Karpas-422 (cell line): ENCODE measurements at regions not wholly inside any gene's neighbourhood (a gene's known extent, or its start where the extent isn't known, plus 50 kb on each side); places are given as distances from the start of the nearest gene placed in this dataset.

ENCODE experiments used
- DNase-seq: peaks from one replicate; pipeline ENCODE4 v3.0.0-alpha.2; 2015
- H2AFZ ChIP-seq: fragments of 200-600 bp; sonication (generic); 2 replicates; pipeline ENCODE4 v1.6.1; 2014; ENCODE audit warnings: antibody characterized with exemption, low read length, mixed read lengths
- H3K27ac ChIP-seq: fragments of 200-600 bp; sonication (generic); 2 replicates; pipeline ENCODE4 v1.5.1; 2014; ENCODE audit warnings: mild to moderate bottlenecking, low read length, moderate library complexity
- H3K27me3 ChIP-seq: fragments of 200-600 bp; sonication (generic); 2 replicates; pipeline ENCODE4 v1.6.1; 2014; ENCODE audit warnings: low read length, mixed read lengths
- H3K36me3 ChIP-seq: fragments of 200-600 bp; sonication (generic); 2 replicates; pipeline ENCODE4 v1.6.1; 2014; ENCODE audit warnings: low read length, mixed read lengths; ENCODE audit not compliant: insufficient read depth
- H3K4me1 ChIP-seq: fragments of 200-600 bp; sonication (generic); 2 replicates; pipeline ENCODE4 v1.6.1; 2014; ENCODE audit warnings: mild to moderate bottlenecking, low read length, mixed read lengths
- H3K4me2 ChIP-seq: fragments of 200-600 bp; sonication (generic); 2 replicates; pipeline ENCODE4 v1.6.1; 2014; ENCODE audit warnings: low read length, low read depth, mild to moderate bottlenecking; ENCODE audit not compliant: poor library complexity, severe bottlenecking
- H3K4me3 ChIP-seq: fragments of 200-600 bp; sonication (generic); 2 replicates; pipeline ENCODE4 v1.5.1; 2014; ENCODE audit warnings: mild to moderate bottlenecking, antibody characterized with exemption, low read length, mixed read lengths
- H3K79me2 ChIP-seq: fragments of 200-600 bp; sonication (generic); 2 replicates; pipeline ENCODE4 v1.6.1; 2014; ENCODE audit warnings: mild to moderate bottlenecking, low read length, mixed read lengths
- H3K9ac ChIP-seq: fragments of 200-600 bp; sonication (generic); 2 replicates; pipeline ENCODE4 v1.6.0; 2014; ENCODE audit warnings: low read length
- H3K9me2 ChIP-seq: fragments of 200-600 bp; sonication (generic), shearing (Covaris generic); replicated peaks from 2 replicates; pipeline ENCODE4 v1.6.0; 2014; ENCODE audit warnings: mild to moderate bottlenecking, low read length, moderate library complexity; ENCODE audit not compliant: insufficient read depth
- H3K9me3 ChIP-seq: fragments of 300-700, 200-600 bp; sonication (generic); 2 replicates; pipeline ENCODE4 v1.6.1; 2014; ENCODE audit warnings: low read length, mixed read lengths
- H4K20me1 ChIP-seq: fragments of 200-600 bp; sonication (generic); 2 replicates; pipeline ENCODE4 v1.6.1; 2014; ENCODE audit warnings: mild to moderate bottlenecking, antibody characterized with exemption, low read length, low read depth; ENCODE audit not compliant: insufficient read depth

DNA sequence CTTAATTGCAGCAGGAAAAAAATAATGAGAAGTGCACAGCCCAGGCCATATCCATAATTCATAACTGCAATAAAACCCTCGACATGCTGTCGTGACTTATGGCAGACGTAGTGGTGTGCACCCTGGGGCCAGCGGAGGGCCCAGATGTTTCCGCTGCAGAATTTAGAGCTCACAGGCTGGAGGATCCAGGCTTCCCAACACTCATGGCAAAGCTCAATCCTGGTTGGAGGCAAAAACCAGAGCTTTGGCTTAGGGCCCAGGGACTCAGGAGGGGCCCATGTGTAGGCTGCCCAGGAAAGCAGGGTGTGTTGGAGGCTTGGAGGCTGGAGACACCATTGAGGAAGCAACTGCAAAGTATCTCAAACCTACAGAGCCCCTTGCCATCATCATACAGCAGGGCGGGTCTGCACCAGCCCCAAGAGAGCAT lies 68.7 kb downstream of the SERPINA3 start:
- H3K79me2 ChIP-seq: no peaks in the 10 kb centered on the region
- H3K4me2 ChIP-seq: no peak overlapping the region
- H3K9me3 ChIP-seq: no peaks in the 10 kb centered on the region
- H2AFZ ChIP-seq: no peak overlapping the region
- no peaks in the 10 kb centered on the region for H3K36me3 ChIP-seq
- no peak for DNase-seq
- H3K4me1 ChIP-seq: 0 out of 2 replicates have a peak, but pooled peaks cover 4% of the 10 kb centered on the region
- 0 out of 2 replicates have a peak, but pooled peaks cover 2% of the 10 kb centered on the region for H3K27me3 ChIP-seq
- no peak overlapping the region for H3K4me3 ChIP-seq
- H3K9me2 ChIP-seq: no peaks in the 10 kb centered on the region
- H3K27ac ChIP-seq: no peak overlapping the region
- no peak overlapping the region for H3K9ac ChIP-seq
- no peaks in the 10 kb centered on the region for H4K20me1 ChIP-seq

DNA sequence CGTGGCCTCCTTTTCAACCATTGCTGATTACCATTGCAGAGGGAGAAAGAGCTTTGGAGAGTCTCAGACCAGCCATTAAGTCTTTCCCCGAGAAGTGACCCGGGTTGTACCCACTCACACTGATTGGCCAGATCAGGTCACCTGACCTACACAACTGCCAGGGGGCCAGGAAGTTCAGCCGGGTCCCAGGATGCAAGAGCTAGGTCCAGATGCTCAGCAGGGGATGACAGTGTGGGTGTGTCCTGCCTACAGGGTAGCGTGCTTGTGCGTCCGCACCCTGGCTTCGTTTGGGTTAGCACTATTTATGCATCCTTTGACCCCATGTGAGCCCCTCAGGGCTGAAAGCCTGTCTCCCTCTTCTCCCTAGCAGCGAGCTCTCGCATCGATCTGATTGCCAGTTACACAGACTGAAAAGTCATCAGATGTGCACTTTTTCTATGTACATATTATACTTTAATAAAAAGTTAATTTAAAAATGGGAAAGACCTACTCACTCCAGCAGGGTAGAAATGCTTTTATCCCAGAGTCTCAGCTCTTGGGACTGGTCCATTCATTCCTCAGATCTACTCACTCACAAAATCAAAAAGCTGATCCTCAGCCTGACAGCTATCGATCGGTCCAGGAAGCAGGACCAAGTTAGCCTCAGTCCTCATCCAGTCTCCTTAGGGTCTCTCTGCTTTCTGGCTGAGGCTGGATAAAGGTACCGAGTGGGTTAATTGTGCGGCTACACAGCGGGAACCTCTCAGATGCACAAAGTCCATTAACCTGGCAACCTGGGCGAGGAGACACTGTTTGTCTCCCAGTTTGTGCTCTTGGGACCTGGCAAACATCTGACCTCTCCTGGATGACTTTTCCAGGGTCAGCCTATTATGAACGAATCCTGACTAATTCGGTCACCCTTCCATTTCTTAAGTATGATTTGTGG lies 68.0 kb downstream of the SERPINA3 start:
- no peak overlapping the region for H3K4me2 ChIP-seq

DNA sequence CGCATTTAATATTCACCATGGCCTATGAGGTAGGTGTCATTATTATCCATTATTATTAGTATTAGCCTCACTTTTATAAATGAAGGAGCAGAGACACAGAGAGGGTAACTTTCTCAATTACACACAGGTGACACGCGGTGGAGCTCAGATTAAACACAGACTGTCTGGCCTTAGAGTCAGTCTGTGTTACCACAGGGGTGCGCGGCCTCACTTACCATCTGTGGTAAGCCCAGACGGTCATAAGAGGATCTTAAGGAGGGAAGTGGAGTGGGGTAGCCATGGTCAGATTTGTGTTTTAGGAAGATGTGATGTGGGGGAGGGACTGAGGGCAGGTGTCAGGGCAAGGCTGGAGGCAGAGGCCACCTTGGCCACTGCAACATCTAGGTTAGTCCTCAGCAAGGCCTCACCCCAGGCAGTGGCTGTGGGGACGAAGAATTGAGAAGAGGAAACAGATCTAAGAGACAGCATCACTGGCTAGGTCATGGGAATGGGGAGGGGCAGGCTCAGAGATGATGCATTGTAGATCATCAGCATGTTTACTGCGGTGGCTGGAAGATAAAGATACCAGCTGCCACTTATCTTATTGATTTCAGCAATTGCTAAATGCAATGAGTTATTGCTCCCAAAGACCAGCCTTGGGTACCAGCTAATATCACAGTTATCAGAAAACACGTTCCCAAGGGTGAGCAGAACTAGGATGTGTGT lies 67.1 kb downstream of the SERPINA3 start:
- Histone ChIP-seq H3K79me2 (no peaks in the 10 kb centered on the region), H3K27me3 (0 out of 2 replicates have a peak, but pooled peaks cover 2% of the 10 kb centered on the region), H3K36me3 (no peaks in the 10 kb centered on the region), H3K9me2 (no peaks in the 10 kb centered on the region), H3K9me3 (no peaks in the 10 kb centered on the region), H3K27ac (no peak overlapping the region), H3K9ac (no peak overlapping the region), H3K4me1 (0 out of 2 replicates have a peak, but pooled peaks cover 4% of the 10 kb centered on the region), H4K20me1 (no peaks in the 10 kb centered on the region), H3K4me3 (no peak overlapping the region), H3K4me2 (no peak overlapping the region), H2AFZ (no peak overlapping the region)
- no peak for DNase-seq

More for the DNA sequence above, 68.0 kb downstream of the SERPINA3 start:
- Histone ChIP-seq H3K9ac (no peak overlapping the region), H3K79me2 (no peaks in the 10 kb centered on the region), H4K20me1 (no peaks in the 10 kb centered on the region), H3K9me2 (no peaks in the 10 kb centered on the region), H3K4me1 (0 out of 2 replicates have a peak, but pooled peaks cover 4% of the 10 kb centered on the region), H3K4me3 (no peak overlapping the region), H3K27ac (no peak overlapping the region), H2AFZ (no peak overlapping the region), H3K9me3 (no peaks in the 10 kb centered on the region), H3K27me3 (0 out of 2 replicates have a peak, but pooled peaks cover 2% of the 10 kb centered on the region), H3K36me3 (no peaks in the 10 kb centered on the region)
- no peak for DNase-seq

DNA sequence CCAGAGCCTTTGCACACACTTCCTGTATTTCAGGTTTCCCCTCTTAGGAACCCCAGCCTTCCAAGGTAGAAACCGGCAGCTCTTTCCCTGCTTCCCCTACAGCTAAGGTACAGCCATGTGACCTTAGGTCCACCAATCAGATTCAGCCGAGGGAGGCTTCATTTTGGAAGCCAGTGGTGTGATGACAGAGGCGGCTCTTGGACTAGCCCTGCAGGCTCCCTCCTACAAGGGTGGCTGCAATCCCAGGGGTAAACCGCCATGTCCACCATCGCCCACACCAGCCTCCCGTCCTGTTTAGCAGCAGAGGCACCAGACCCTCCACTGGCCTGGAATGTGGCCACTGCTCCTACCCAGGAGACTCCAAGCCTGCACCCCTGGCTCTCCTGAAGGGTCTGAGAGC lies 65.6 kb downstream of the SERPINA3 start:
- 0 out of 2 replicates have a peak, but pooled peaks cover 4% of the 10 kb centered on the region for H3K4me1 ChIP-seq
- no peaks in the 10 kb centered on the region for H3K9me2 ChIP-seq
- no peaks in the 10 kb centered on the region for H3K9me3 ChIP-seq
- no peak overlapping the region for H2AFZ ChIP-seq
- H3K9ac ChIP-seq: no peak overlapping the region
- 0 out of 2 replicates have a peak, but pooled peaks cover 2% of the 10 kb centered on the region for H3K27me3 ChIP-seq
- H3K4me2 ChIP-seq: no peak overlapping the region
- no peak overlapping the region for H3K4me3 ChIP-seq
- H3K36me3 ChIP-seq: no peaks in the 10 kb centered on the region
- H3K27ac ChIP-seq: no peak overlapping the region
- DNase-seq: no peak
- H3K79me2 ChIP-seq: no peaks in the 10 kb centered on the region
- no peaks in the 10 kb centered on the region for H4K20me1 ChIP-seq

DNA sequence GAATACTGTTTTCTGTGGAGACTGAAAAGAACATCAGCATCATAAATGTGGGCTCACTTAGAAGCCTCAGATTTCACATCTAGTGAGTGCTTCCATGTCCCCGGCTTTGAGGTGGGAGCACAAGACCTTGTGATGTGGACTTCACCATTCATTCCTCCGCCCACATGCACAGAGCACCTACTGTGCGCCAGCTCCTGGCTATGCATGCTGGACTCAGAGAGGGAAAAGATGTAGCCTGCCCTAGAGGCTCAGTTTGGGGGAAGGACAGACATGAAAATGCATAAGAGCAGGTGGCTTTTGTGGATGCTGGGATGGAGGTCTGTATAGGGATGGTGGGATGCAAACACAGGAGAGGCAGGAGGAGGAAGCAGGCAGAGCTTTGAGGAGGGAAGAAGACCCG lies 65.0 kb downstream of the SERPINA3 start:
- no peak overlapping the region for H3K4me3 ChIP-seq
- H2AFZ ChIP-seq: no peak overlapping the region
- no peaks in the 10 kb centered on the region for H3K9me3 ChIP-seq
- H3K27ac ChIP-seq: no peak overlapping the region
- no peaks in the 10 kb centered on the region for H3K36me3 ChIP-seq
- 0 out of 2 replicates have a peak, but pooled peaks cover 4% of the 10 kb centered on the region for H3K4me1 ChIP-seq
- no peak overlapping the region for H3K9ac ChIP-seq
- H3K9me2 ChIP-seq: no peaks in the 10 kb centered on the region
- DNase-seq: no peak
- H3K4me2 ChIP-seq: no peak overlapping the region
- no peaks in the 10 kb centered on the region for H3K79me2 ChIP-seq
- H3K27me3 ChIP-seq: 0 out of 2 replicates have a peak, but pooled peaks cover 2% of the 10 kb centered on the region
- H4K20me1 ChIP-seq: no peaks in the 10 kb centered on the region

DNA sequence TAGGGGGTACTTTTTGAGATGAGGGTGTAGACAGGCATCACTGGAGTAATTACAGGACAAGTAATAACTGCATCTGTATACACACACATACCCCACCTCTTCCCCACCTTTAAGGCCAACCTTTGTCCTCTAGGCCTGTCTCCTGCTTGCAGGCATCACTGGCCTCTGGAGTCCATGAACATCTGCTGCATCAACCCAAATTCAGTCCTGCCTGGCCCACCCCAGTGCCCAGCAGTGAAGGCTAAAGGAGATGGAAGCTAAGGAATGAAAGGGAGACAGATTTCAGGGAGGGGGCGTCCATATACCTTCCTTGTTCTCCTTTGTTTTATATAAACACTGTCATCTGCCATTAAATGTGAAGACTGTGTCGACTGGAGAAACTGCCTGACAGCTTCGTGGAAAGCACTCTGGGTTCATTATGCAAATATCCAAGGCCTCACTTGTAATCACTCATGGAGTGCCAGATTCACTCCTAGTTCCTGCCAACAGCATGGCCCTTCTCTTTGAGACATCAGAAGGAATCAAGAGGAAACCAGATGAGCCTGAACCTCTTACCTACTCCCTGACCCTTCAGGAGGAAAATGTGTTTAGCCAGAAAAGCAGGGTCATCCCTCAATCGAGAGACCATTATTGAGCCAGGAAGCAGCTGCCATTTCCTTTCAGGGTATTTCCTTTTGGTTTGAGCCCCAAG lies 64.4 kb downstream of the SERPINA3 start:
- Histone ChIP-seq H2AFZ (no peak overlapping the region), H3K36me3 (no peaks in the 10 kb centered on the region), H3K4me2 (no peak overlapping the region), H3K79me2 (no peaks in the 10 kb centered on the region), H3K9ac (no peak overlapping the region), H3K9me3 (no peaks in the 10 kb centered on the region), H3K4me3 (no peak overlapping the region), H3K4me1 (0 out of 2 replicates have a peak, but pooled peaks cover 4% of the 10 kb centered on the region), H3K27me3 (0 out of 2 replicates have a peak, but pooled peaks cover 2% of the 10 kb centered on the region), H3K27ac (no peak overlapping the region), H3K9me2 (no peaks in the 10 kb centered on the region), H4K20me1 (no peaks in the 10 kb centered on the region)
- DNase-seq: no peak

DNA sequence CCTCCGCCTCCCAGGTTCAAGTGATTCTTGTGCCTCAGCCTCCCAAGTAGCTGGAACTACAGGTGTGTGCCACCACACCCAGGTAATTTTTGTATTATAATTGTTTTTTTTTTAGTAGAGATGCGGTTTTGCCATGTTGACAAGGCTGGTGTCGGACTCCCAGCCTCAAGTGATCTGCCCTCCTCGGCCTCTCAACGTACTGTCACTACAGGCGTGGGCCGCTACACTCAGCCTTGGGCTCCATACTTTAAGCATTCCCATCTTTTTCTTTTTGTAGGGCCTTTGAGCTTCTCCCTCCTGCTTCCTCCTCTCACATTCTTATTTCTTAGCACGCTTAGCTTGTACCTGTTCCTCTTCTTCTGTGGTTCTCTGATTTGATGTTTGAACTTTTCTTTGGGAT lies 62.8 kb downstream of the SERPINA3 start:
- H3K27me3 ChIP-seq: 0 out of 2 replicates have a peak, but pooled peaks cover 2% of the 10 kb centered on the region
- H2AFZ ChIP-seq: no peak overlapping the region
- no peaks in the 10 kb centered on the region for H3K36me3 ChIP-seq
- 0 out of 2 replicates have a peak, but pooled peaks cover 4% of the 10 kb centered on the region for H3K4me1 ChIP-seq
- H4K20me1 ChIP-seq: no peaks in the 10 kb centered on the region
- H3K79me2 ChIP-seq: no peaks in the 10 kb centered on the region
- DNase-seq: no peak
- no peak overlapping the region for H3K4me3 ChIP-seq
- no peaks in the 10 kb centered on the region for H3K9me3 ChIP-seq
- no peak overlapping the region for H3K27ac ChIP-seq
- H3K4me2 ChIP-seq: no peak overlapping the region
- H3K9ac ChIP-seq: no peak overlapping the region
- no peaks in the 10 kb centered on the region for H3K9me2 ChIP-seq
